Central memory CD8-positive, alpha-beta T cell (primary cell): ENCODE measurements at regions not wholly inside any gene's neighbourhood (a gene's known extent, or its start where the extent isn't known, plus 50 kb on each side); places are given as distances from the start of the nearest gene placed in this dataset.
"Not testable (repeated sequence)": the region's sequence is repeated elsewhere in the genome, so short reads cannot be mapped to it uniquely, and the experiment has no call there.

Source experiments
- ATAC-seq: fragments of 150-1000 bp; cut with Tn5 transposase; replicated peaks from 2 replicates; pipeline ENCODE4 v1.10.0; 2022; ENCODE audit warnings: mild to moderate bottlenecking, moderate FRiP score, moderate number of reproducible peaks; ENCODE audit not compliant: poor library complexity, severe bottlenecking; ENCODE audit errors: extremely low read depth
- DNase-seq, 2 donors: peaks; one replicate each; pipeline ENCODE4 v3.0.0; 2021; ENCODE audit warnings: low spot score in 2 of 2
- H3K27ac Mint-ChIP-seq: one replicate; pipeline ENCODE4 v1.8.0; 2022; ENCODE audit warnings: low read depth, mild to moderate bottlenecking, moderate library complexity, mixed read lengths
- H3K27me3 Mint-ChIP-seq: one replicate; pipeline ENCODE4 v1.8.0; 2022; ENCODE audit warnings: mixed read lengths
- H3K36me3 Mint-ChIP-seq: one replicate; pipeline ENCODE4 v1.8.0; 2022; ENCODE audit warnings: mild to moderate bottlenecking, moderate library complexity, mixed read lengths; ENCODE audit not compliant: insufficient read depth
- H3K4me1 Mint-ChIP-seq: one replicate; pipeline ENCODE4 v1.8.0; 2022; ENCODE audit warnings: mixed read lengths
- H3K4me3 Mint-ChIP-seq: one replicate; pipeline ENCODE4 v1.8.0; 2022; ENCODE audit warnings: mild to moderate bottlenecking, moderate library complexity, mixed read lengths
- H3K9me3 Mint-ChIP-seq: one replicate; pipeline ENCODE4 v1.8.0; 2022; ENCODE audit warnings: mixed read lengths

GRCh38 chr2:76197428-76197827 lies 486.7 kb upstream of the GCFC2 start:
- ATAC-seq (no peak), DNase-seq (no peak)
- Mint-ChIP-seq H3K4me3 (no peak overlapping the region), H3K27me3 (no peaks in the 10 kb centered on the region), H3K9me3 (peaks cover 9% of the 10 kb centered on the region), H3K4me1 (no peaks in the 10 kb centered on the region), H3K27ac (no peak overlapping the region), H3K36me3 (no peaks in the 10 kb centered on the region)

- no peaks in the 10 kb centered on the region for H3K36me3 Mint-ChIP-seq
- ATAC-seq (no peak), DNase-seq (no peak)
- H3K27ac Mint-ChIP-seq, result no peak overlapping the region
- no peak overlapping the region for H3K4me3 Mint-ChIP-seq
- peaks cover 16% of the 10 kb centered on the region for H3K9me3 Mint-ChIP-seq
- no peaks in the 10 kb centered on the region for H3K27me3 Mint-ChIP-seq
- H3K4me1 Mint-ChIP-seq, result no peaks in the 10 kb centered on the region
These were observed 483.5 kb upstream of the GCFC2 start for GRCh38 chr2:76194031-76194775.

GRCh38 chr2:76193089-76193488 lies 482.4 kb upstream of the GCFC2 start:
- ATAC-seq (no peak), DNase-seq (no peak)
- no peaks in the 10 kb centered on the region for H3K36me3 Mint-ChIP-seq
- peaks cover 21% of the 10 kb centered on the region for H3K9me3 Mint-ChIP-seq
- H3K4me3 Mint-ChIP-seq, result no peak overlapping the region
- no peaks in the 10 kb centered on the region for H3K4me1 Mint-ChIP-seq
- no peaks in the 10 kb centered on the region for H3K27me3 Mint-ChIP-seq
- no peak overlapping the region for H3K27ac Mint-ChIP-seq

- ATAC-seq (no peak), DNase-seq (no peak)
- Mint-ChIP-seq H3K9me3 (peaks cover 26% of the 10 kb centered on the region), H3K36me3 (no peaks in the 10 kb centered on the region), H3K4me1 (no peaks in the 10 kb centered on the region), H3K27me3 (no peaks in the 10 kb centered on the region), H3K4me3 (no peak overlapping the region), H3K27ac (no peak overlapping the region)
These were observed 477.8 kb upstream of the GCFC2 start for GRCh38 chr2:76188334-76189008.

GRCh38 chr2:76187415-76187814 lies 476.7 kb upstream of the GCFC2 start:
- no peak for ATAC-seq
- Mint-ChIP-seq H3K27ac (no peak overlapping the region), H3K36me3 (no peaks in the 10 kb centered on the region), H3K9me3 (peaks cover 22% of the 10 kb centered on the region), H3K4me3 (no peak overlapping the region), H3K4me1 (no peaks in the 10 kb centered on the region), H3K27me3 (no peaks in the 10 kb centered on the region)
- no peak for DNase-seq

GRCh38 chr2:76180676-76181075 lies 470.0 kb upstream of the GCFC2 start:
- H3K4me3 Mint-ChIP-seq, result no peak overlapping the region
- H3K27me3 Mint-ChIP-seq, result no peaks in the 10 kb centered on the region
- no peak overlapping the region for H3K27ac Mint-ChIP-seq
- no peaks in the 10 kb centered on the region for H3K36me3 Mint-ChIP-seq
- ATAC-seq (no peak), DNase-seq (no peak)
- H3K4me1 Mint-ChIP-seq, result no peaks in the 10 kb centered on the region
- peaks cover 30% of the 10 kb centered on the region for H3K9me3 Mint-ChIP-seq

GRCh38 chr2:76178610-76179009 lies 467.9 kb upstream of the GCFC2 start:
- no peaks in the 10 kb centered on the region for H3K27me3 Mint-ChIP-seq
- no peaks in the 10 kb centered on the region for H3K4me1 Mint-ChIP-seq
- H3K4me3 Mint-ChIP-seq, result no peak overlapping the region
- peaks cover 48% of the 10 kb centered on the region for H3K9me3 Mint-ChIP-seq
- no peak for DNase-seq
- no peak overlapping the region for H3K27ac Mint-ChIP-seq
- no peak for ATAC-seq
- no peaks in the 10 kb centered on the region for H3K36me3 Mint-ChIP-seq

GRCh38 chr2:76175295-76175694 lies 464.6 kb upstream of the GCFC2 start:
- H3K9me3 Mint-ChIP-seq, result peaks cover 54% of the 10 kb centered on the region
- no peaks in the 10 kb centered on the region for H3K36me3 Mint-ChIP-seq
- DNase-seq, result no peak
- H3K27me3 Mint-ChIP-seq, result no peaks in the 10 kb centered on the region
- no peaks in the 10 kb centered on the region for H3K4me1 Mint-ChIP-seq
- H3K27ac Mint-ChIP-seq, result no peak overlapping the region
- H3K4me3 Mint-ChIP-seq, result no peak overlapping the region
- ATAC-seq, result no peak

GRCh38 chr2:76174505-76174904 lies 463.8 kb upstream of the GCFC2 start:
- Mint-ChIP-seq H3K4me1 (no peaks in the 10 kb centered on the region), H3K9me3 (peaks cover 54% of the 10 kb centered on the region), H3K36me3 (no peaks in the 10 kb centered on the region), H3K4me3 (no peak overlapping the region), H3K27me3 (no peaks in the 10 kb centered on the region), H3K27ac (no peak overlapping the region)
- ATAC-seq, result no peak
- DNase-seq, result no peak

- ATAC-seq, DNase-seq, H3K27ac Mint-ChIP-seq, H3K4me1 Mint-ChIP-seq, H3K36me3 Mint-ChIP-seq, H3K27me3 Mint-ChIP-seq, H3K4me3 Mint-ChIP-seq: not testable (repeated sequence)
- H3K9me3 Mint-ChIP-seq, result peaks cover 42% of the 10 kb centered on the region
These were observed 462.5 kb upstream of the GCFC2 start for GRCh38 chr2:76173206-76173605.

- not testable (repeated sequence) for H3K4me1 Mint-ChIP-seq, H3K36me3 Mint-ChIP-seq, ATAC-seq, H3K4me3 Mint-ChIP-seq, H3K27me3 Mint-ChIP-seq, DNase-seq, H3K27ac Mint-ChIP-seq
- H3K9me3 Mint-ChIP-seq, result peaks cover 45% of the 10 kb centered on the region
These were observed 461.5 kb upstream of the GCFC2 start for GRCh38 chr2:76172154-76172595.

GRCh38 chr2:76170856-76171255 lies 460.1 kb upstream of the GCFC2 start:
- Mint-ChIP-seq H3K9me3 (peaks cover 45% of the 10 kb centered on the region), H3K27ac (no peak overlapping the region), H3K4me3 (no peak overlapping the region), H3K4me1 (no peaks in the 10 kb centered on the region), H3K36me3 (no peaks in the 10 kb centered on the region), H3K27me3 (no peaks in the 10 kb centered on the region)
- DNase-seq, result no peak
- no peak for ATAC-seq

GRCh38 chr2:76170009-76170384 lies 459.3 kb upstream of the GCFC2 start:
- H3K36me3 Mint-ChIP-seq, result no peaks in the 10 kb centered on the region
- ATAC-seq, result no peak
- H3K27ac Mint-ChIP-seq, result no peak overlapping the region
- H3K9me3 Mint-ChIP-seq, result peaks cover 39% of the 10 kb centered on the region
- no peaks in the 10 kb centered on the region for H3K4me1 Mint-ChIP-seq
- no peak for DNase-seq
- H3K27me3 Mint-ChIP-seq, result no peaks in the 10 kb centered on the region
- no peak overlapping the region for H3K4me3 Mint-ChIP-seq
